Liver (tissue), 8 donors: ENCODE measurements at regions not wholly inside any gene's neighbourhood (a gene's known extent, or its start where the extent isn't known, plus 50 kb on each side); places are given as distances from the start of the nearest gene placed in this dataset.

Experiments
- DNase-seq: peaks from one replicate; pipeline ENCODE4 v3.0.0-alpha.2; 2017; ENCODE audit warnings: low spot score
- H3K27ac ChIP-seq, 2 donors: one replicate each; pipeline ENCODE4 v1.7.0; 2013; ENCODE audit warnings: inconsistent platforms in 2 of 2, low read length in 2 of 2, control low read depth in 1 of 2, low read depth in 1 of 2, mild to moderate bottlenecking in 1 of 2
- H3K27me3 ChIP-seq, 4 donors: one replicate each; pipeline versions ENCODE4 v1.6.1 to v1.7.0; 2013; ENCODE audit warnings: low read length in 3 of 4, inconsistent platforms in 1 of 4, mild to moderate bottlenecking in 1 of 4, moderate library complexity in 1 of 4; ENCODE audit not compliant: control insufficient read depth in 4 of 4, insufficient read depth in 4 of 4
- H3K36me3 ChIP-seq, 4 donors: one replicate each; pipeline versions ENCODE4 v1.6.1 to v1.7.0; 2013; ENCODE audit warnings: low read length in 3 of 4, mild to moderate bottlenecking in 3 of 4, low read depth in 1 of 4, moderate library complexity in 1 of 4; ENCODE audit not compliant: control insufficient read depth in 4 of 4, insufficient read depth in 3 of 4
- H3K4me1 ChIP-seq, 4 donors: one replicate each; pipeline versions ENCODE4 v1.6.1 to v1.7.0; 2013; ENCODE audit warnings: low read length in 3 of 4, mild to moderate bottlenecking in 3 of 4, moderate library complexity in 1 of 4; ENCODE audit not compliant: control insufficient read depth in 4 of 4, insufficient read depth in 4 of 4
- H3K4me3 ChIP-seq, 3 donors: one replicate each; pipeline versions ENCODE4 v1.6.1 to v1.7.0; 2013; ENCODE audit warnings: low read length in 3 of 3, control low read depth in 1 of 3, low read depth in 1 of 3, mild to moderate bottlenecking in 1 of 3
- H3K9ac ChIP-seq, 2 donors: one replicate each; pipeline ENCODE4 v1.7.0; 2013; ENCODE audit warnings: low read length in 2 of 2, mild to moderate bottlenecking in 2 of 2, moderate library complexity in 2 of 2, control low read depth in 1 of 2, low read depth in 1 of 2
- H3K9me3 ChIP-seq, 4 donors: one replicate each; pipeline versions ENCODE4 v1.6.1 to v1.7.0; 2013; ENCODE audit warnings: low read length in 3 of 4; ENCODE audit not compliant: control insufficient read depth in 4 of 4
- EGR1 ChIP-seq, 2 donors: IDR thresholded peaks; 2 replicates each; pipeline ENCODE4 v1.6.1; 2016 to 2018; ENCODE audit warnings: antibody characterized with exemption in 2 of 2, low read depth in 2 of 2
- FOXA1 ChIP-seq: IDR thresholded peaks from 2 replicates; pipeline ENCODE4 v1.6.1; 2016; ENCODE audit warnings: antibody characterized with exemption
- FOXA2 ChIP-seq: IDR thresholded peaks from 2 replicates; pipeline ENCODE4 v1.6.1; 2016; ENCODE audit warnings: antibody characterized with exemption
- GABPA ChIP-seq, 2 donors: IDR thresholded peaks in 1 of 2; conservative IDR thresholded peaks in 1 of 2; 2 replicates each; pipeline ENCODE4 v1.6.1; 2016; ENCODE audit warnings: antibody characterized with exemption in 2 of 2, mild to moderate bottlenecking in 1 of 2, moderate library complexity in 1 of 2
- HNF4A ChIP-seq, 2 donors: conservative IDR thresholded peaks; 2 replicates each; pipeline ENCODE4 v1.6.1; 2016; ENCODE audit warnings: antibody characterized with exemption in 2 of 2, mild to moderate bottlenecking in 2 of 2
- HNF4G ChIP-seq: IDR thresholded peaks from 2 replicates; pipeline ENCODE4 v1.6.1; 2016; ENCODE audit warnings: antibody characterized with exemption
- JUND ChIP-seq, 2 donors: IDR thresholded peaks; 2 replicates each; pipeline ENCODE4 v1.6.1; 2016; ENCODE audit warnings: antibody characterized with exemption in 2 of 2
- NR2F2 ChIP-seq: IDR thresholded peaks from 2 replicates; pipeline ENCODE4 v1.6.1; 2016; ENCODE audit warnings: antibody characterized with exemption
- RAD21 ChIP-seq, 2 donors: IDR thresholded peaks; 2 replicates each; pipeline ENCODE4 v1.6.1; 2016; ENCODE audit warnings: antibody characterized with exemption in 2 of 2, mild to moderate bottlenecking in 2 of 2
- RXRA ChIP-seq, 2 donors: IDR thresholded peaks; 2 replicates each; pipeline ENCODE4 v1.6.1; 2017 to 2018; ENCODE audit warnings: antibody characterized with exemption in 2 of 2, mild to moderate bottlenecking in 1 of 2
- SP1 ChIP-seq: IDR thresholded peaks from 2 replicates; pipeline ENCODE4 v1.6.1; 2018; ENCODE audit warnings: antibody characterized with exemption, mild to moderate bottlenecking
- TAF1 ChIP-seq: conservative IDR thresholded peaks from 2 replicates; pipeline ENCODE4 v1.6.1; 2016; ENCODE audit warnings: antibody characterized with exemption, mild to moderate bottlenecking
- YY1 ChIP-seq: IDR thresholded peaks from 2 replicates; pipeline ENCODE4 v1.6.1; 2016; ENCODE audit warnings: antibody characterized with exemption, mild to moderate bottlenecking
- WGBS: extraction: QIAGEN DNeasy Blood & Tissue Kit; methylation state at CpG from one replicate; pipeline ENCODE4 v1.1.7; 2013; 5-methylcytosine and 5-hydroxymethylcytosine counted together
- TF ChIP-seq, protein P1 (sequence below): IDR thresholded peaks from 2 replicates; pipeline ENCODE4 v1.6.1; 2016; ENCODE audit warnings: antibody characterized with exemption
- TF ChIP-seq, protein P2 (sequence below): IDR thresholded peaks from 2 replicates; pipeline ENCODE4 v1.6.1; 2016; ENCODE audit warnings: antibody characterized with exemption, mild to moderate bottlenecking
- TF ChIP-seq, protein P3 (sequence below): IDR thresholded peaks from 2 replicates; pipeline ENCODE4 v1.6.1; 2016; ENCODE audit warnings: antibody characterized with exemption
- TF ChIP-seq, protein P4 (sequence below): fragments of 150-350 bp; IDR thresholded peaks from 2 replicates; pipeline ENCODE4 v1.5.1; 2017; ENCODE audit warnings: improper control_type of control experiment, low read depth, low read length; ENCODE audit not compliant: missing input control
- TF ChIP-seq, protein P5 (sequence below): IDR thresholded peaks from 2 replicates; pipeline ENCODE4 v1.6.1; 2016; ENCODE audit warnings: antibody characterized with exemption
- donor health status: healthy.
- donor health status: healthy.
- donor health status: healthy.
- donor health status: healthy.
- donor health status: healthy.

DNA sequence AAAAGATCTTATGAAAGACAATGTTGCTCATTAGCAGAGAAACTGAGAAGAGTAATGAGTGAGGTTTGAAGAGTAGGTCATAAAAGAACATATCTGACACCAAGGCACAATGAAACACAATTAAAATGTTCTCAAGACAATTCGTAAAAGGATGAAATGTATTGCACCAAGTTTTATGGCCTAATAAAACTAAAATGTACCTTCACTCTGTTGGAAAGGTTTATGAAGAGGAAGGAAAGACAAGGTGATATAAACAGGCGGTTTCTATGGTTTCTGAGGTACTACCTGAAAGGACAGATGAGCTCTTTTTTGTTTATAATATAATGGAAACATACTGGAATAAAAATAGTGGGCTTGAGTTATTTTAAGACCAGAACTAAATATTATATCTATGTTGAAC lies 821.3 kb downstream of the TAF11L14 start:
- TF ChIP-seq GABPA (IDR thresholded peaks at IDR 0.05 in 1 of 2, conservative IDR thresholded peaks at IDR 0.05 in 1 of 2) (no peak), EGR1 (IDR thresholded peaks at IDR 0.05; ENCODE audit: low read depth in 2 of 2) (no peak), HNF4G (no peak), FOXA2 (no peak), FOXA1 (no peak), NR2F2 (no peak), RAD21 (IDR thresholded peaks at IDR 0.05) (no peak), HNF4A (conservative IDR thresholded peaks at IDR 0.05) (no peak), YY1 (no peak), JUND (IDR thresholded peaks at IDR 0.05) (no peak)
- TF ChIP-seq, protein P1, sequence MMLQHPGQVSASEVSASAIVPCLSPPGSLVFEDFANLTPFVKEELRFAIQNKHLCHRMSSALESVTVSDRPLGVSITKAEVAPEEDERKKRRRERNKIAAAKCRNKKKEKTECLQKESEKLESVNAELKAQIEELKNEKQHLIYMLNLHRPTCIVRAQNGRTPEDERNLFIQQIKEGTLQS, result no peak
- TF ChIP-seq, protein P2, sequence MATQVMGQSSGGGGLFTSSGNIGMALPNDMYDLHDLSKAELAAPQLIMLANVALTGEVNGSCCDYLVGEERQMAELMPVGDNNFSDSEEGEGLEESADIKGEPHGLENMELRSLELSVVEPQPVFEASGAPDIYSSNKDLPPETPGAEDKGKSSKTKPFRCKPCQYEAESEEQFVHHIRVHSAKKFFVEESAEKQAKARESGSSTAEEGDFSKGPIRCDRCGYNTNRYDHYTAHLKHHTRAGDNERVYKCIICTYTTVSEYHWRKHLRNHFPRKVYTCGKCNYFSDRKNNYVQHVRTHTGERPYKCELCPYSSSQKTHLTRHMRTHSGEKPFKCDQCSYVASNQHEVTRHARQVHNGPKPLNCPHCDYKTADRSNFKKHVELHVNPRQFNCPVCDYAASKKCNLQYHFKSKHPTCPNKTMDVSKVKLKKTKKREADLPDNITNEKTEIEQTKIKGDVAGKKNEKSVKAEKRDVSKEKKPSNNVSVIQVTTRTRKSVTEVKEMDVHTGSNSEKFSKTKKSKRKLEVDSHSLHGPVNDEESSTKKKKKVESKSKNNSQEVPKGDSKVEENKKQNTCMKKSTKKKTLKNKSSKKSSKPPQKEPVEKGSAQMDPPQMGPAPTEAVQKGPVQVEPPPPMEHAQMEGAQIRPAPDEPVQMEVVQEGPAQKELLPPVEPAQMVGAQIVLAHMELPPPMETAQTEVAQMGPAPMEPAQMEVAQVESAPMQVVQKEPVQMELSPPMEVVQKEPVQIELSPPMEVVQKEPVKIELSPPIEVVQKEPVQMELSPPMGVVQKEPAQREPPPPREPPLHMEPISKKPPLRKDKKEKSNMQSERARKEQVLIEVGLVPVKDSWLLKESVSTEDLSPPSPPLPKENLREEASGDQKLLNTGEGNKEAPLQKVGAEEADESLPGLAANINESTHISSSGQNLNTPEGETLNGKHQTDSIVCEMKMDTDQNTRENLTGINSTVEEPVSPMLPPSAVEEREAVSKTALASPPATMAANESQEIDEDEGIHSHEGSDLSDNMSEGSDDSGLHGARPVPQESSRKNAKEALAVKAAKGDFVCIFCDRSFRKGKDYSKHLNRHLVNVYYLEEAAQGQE, result no peak
- TF ChIP-seq, protein P3, sequence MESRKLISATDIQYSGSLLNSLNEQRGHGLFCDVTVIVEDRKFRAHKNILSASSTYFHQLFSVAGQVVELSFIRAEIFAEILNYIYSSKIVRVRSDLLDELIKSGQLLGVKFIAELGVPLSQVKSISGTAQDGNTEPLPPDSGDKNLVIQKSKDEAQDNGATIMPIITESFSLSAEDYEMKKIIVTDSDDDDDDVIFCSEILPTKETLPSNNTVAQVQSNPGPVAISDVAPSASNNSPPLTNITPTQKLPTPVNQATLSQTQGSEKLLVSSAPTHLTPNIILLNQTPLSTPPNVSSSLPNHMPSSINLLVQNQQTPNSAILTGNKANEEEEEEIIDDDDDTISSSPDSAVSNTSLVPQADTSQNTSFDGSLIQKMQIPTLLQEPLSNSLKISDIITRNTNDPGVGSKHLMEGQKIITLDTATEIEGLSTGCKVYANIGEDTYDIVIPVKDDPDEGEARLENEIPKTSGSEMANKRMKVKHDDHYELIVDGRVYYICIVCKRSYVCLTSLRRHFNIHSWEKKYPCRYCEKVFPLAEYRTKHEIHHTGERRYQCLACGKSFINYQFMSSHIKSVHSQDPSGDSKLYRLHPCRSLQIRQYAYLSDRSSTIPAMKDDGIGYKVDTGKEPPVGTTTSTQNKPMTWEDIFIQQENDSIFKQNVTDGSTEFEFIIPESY, result no peak
- TF ChIP-seq, protein P4, sequence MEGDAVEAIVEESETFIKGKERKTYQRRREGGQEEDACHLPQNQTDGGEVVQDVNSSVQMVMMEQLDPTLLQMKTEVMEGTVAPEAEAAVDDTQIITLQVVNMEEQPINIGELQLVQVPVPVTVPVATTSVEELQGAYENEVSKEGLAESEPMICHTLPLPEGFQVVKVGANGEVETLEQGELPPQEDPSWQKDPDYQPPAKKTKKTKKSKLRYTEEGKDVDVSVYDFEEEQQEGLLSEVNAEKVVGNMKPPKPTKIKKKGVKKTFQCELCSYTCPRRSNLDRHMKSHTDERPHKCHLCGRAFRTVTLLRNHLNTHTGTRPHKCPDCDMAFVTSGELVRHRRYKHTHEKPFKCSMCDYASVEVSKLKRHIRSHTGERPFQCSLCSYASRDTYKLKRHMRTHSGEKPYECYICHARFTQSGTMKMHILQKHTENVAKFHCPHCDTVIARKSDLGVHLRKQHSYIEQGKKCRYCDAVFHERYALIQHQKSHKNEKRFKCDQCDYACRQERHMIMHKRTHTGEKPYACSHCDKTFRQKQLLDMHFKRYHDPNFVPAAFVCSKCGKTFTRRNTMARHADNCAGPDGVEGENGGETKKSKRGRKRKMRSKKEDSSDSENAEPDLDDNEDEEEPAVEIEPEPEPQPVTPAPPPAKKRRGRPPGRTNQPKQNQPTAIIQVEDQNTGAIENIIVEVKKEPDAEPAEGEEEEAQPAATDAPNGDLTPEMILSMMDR, result no peak
- 58% methylated on average over 2 of the region's 2 CpGs for WGBS
- no peak overlapping the region for H3K4me3 ChIP-seq

DNA sequence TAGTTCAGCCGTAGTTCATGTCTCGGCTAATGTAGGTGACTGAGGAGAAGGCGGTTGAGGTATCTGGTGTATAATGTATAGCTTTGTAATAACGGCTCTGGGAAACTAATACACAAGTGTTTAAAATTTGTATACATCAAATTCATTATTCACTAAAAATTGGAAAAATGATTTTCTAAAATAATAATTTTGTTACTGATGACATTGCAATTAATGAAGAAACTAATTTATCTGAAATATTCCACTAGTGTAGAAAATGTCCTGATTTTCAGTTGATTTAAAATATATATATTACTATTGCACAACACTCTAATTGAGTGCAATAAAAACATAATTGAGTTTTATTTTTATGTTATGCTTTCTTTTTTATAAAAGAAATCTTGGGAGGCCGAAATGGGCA lies 823.0 kb downstream of the TAF11L14 start:
- H3K36me3 ChIP-seq, result no peaks in the 10 kb centered on the region
- no peaks in the 10 kb centered on the region for H3K27me3 ChIP-seq
- H3K4me3 ChIP-seq, result no peak overlapping the region
- H3K9ac ChIP-seq, result no peak overlapping the region
- H3K27ac ChIP-seq, result no peak overlapping the region
- H3K4me1 ChIP-seq, result no peaks in the 10 kb centered on the region
- DNase-seq, result no peak
- no peaks in the 10 kb centered on the region for H3K9me3 ChIP-seq
- 90% methylated on average over 5 of the region's 5 CpGs for WGBS
- TF ChIP-seq YY1 (no peak), GABPA (IDR thresholded peaks at IDR 0.05 in 1 of 2, conservative IDR thresholded peaks at IDR 0.05 in 1 of 2) (no peak), RXRA (IDR thresholded peaks at IDR 0.05) (no peak), TAF1 (no peak), SP1 (no peak), FOXA1 (no peak), HNF4A (conservative IDR thresholded peaks at IDR 0.05) (no peak), EGR1 (IDR thresholded peaks at IDR 0.05; ENCODE audit: low read depth in 2 of 2) (no peak), NR2F2 (no peak), FOXA2 (no peak), HNF4G (no peak)
- TF ChIP-seq, protein P2, result no peak
- TF ChIP-seq, protein P5, sequence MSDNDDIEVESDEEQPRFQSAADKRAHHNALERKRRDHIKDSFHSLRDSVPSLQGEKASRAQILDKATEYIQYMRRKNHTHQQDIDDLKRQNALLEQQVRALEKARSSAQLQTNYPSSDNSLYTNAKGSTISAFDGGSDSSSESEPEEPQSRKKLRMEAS, result no peak
- TF ChIP-seq, protein P4, result no peak

More for the DNA sequence above, 821.3 kb downstream of the TAF11L14 start:
- H3K9me3 ChIP-seq, result no peaks in the 10 kb centered on the region
- H3K27ac ChIP-seq, result no peak overlapping the region
- no peaks in the 10 kb centered on the region for H3K4me1 ChIP-seq
- no peaks in the 10 kb centered on the region for H3K36me3 ChIP-seq
- H3K27me3 ChIP-seq, result no peaks in the 10 kb centered on the region
- no peak overlapping the region for H3K9ac ChIP-seq
- DNase-seq, result no peak
